GM12878 (cell line): ENCODE measurements at regions not wholly inside any gene's neighbourhood (a gene's known extent, or its start where the extent isn't known, plus 50 kb on each side); places are given as distances from the start of the nearest gene placed in this dataset.

Source experiments
- ATAC-seq: fragments of 200-7000 bp; cut with Tn5 transposase; 3 replicates; pipeline ENCODE4 v1.9.1; 2020; ENCODE audit warnings: mild to moderate bottlenecking, moderate library complexity
- BruUV-seq: library from RNA; stranded (reverse); fragments of 400-500 nt; replicated peaks from 2 replicates; lab custom pipeline; 2021; lab: Mats Ljungman, UMichigan
- CTCF ChIA-PET: fragments of 300-600 bp; sonication (Branson Sonifier 250); formaldehyde crosslinking; extraction: SDS; loops from one replicate; lab custom pipeline; 2021; ENCODE audit warnings: inconsistent platforms; lab: Yijun Ruan, JAX
- POLR2A ChIA-PET: fragments of 350-600 bp; formaldehyde crosslinking; extraction: SDS; loops from one replicate; lab custom pipeline; 2021; ENCODE audit warnings: inconsistent platforms; lab: Charles Lee
- RAD21 ChIA-PET: fragments of 300-600 bp; sonication (Branson Sonifier 250); formaldehyde crosslinking; loops from one replicate; lab custom pipeline; 2023; ENCODE audit warnings: antibody characterized with exemption; ENCODE audit not compliant: unreplicated experiment; lab: Charles Lee
- SMC1A ChIA-PET: fragments of 300-600 bp; sonication (Branson Sonifier 250); formaldehyde crosslinking; loops from one replicate; lab custom pipeline; 2023; ENCODE audit not compliant: unreplicated experiment, uncharacterized antibody; lab: Charles Lee
- DNase-seq: peaks from one replicate; pipeline ENCODE4 v3.0.0-alpha.2; 2011; ENCODE audit warnings: low read depth, low spot score
- FAIRE-seq: peaks from 3 replicates; lab custom pipeline; 2011; peaks lifted over from hg19 to GRCh38; lab: Jason Lieb, UNC
- H2AFZ ChIP-seq: 2 replicates; pipeline ENCODE4 v1.6.0; 2011; ENCODE audit warnings: low read depth, low read length, control low read depth; ENCODE audit not compliant: control insufficient read depth
- H3K27ac ChIP-seq: 2 replicates; pipeline ENCODE4 v1.5.1; 2011; ENCODE audit warnings: control low read depth; ENCODE audit not compliant: control insufficient read depth, insufficient read depth
- H3K27me3 ChIP-seq, 2 experiments: replicated peaks in 1 of 2; 2 replicates each; pipeline versions ENCODE4 v1.6.0 to v1.6.1; 2011; ENCODE audit warnings: low read length in 1 of 2; ENCODE audit not compliant: control insufficient read depth in 2 of 2, insufficient read depth in 2 of 2
- H3K36me3 ChIP-seq, 2 experiments: 2 replicates each; pipeline ENCODE4 v1.5.1; 2011; ENCODE audit warnings: low read length in 1 of 2; ENCODE audit not compliant: control insufficient read depth in 2 of 2, insufficient read depth in 2 of 2
- H3K4me1 ChIP-seq: 2 replicates; pipeline ENCODE4 v1.6.1; 2011; ENCODE audit warnings: mild to moderate bottlenecking, low read length, moderate library complexity, mixed read lengths; ENCODE audit not compliant: control insufficient read depth, insufficient read depth
- H3K4me2 ChIP-seq: 2 replicates; pipeline ENCODE4 v1.6.0; 2011; ENCODE audit warnings: control low read depth; ENCODE audit not compliant: control insufficient read depth, insufficient read depth
- H3K4me3 ChIP-seq: fragments of 200-600 bp; sonication (generic); 2 replicates; pipeline ENCODE4 v1.5.1; 2016
- H3K79me2 ChIP-seq: 2 replicates; pipeline ENCODE4 v1.6.0; 2011; ENCODE audit warnings: low read length; ENCODE audit not compliant: control insufficient read depth, insufficient read depth
- H3K9ac ChIP-seq: 2 replicates; pipeline ENCODE4 v1.8.0; 2011; ENCODE audit warnings: low read length, control low read depth, mixed read lengths; ENCODE audit not compliant: control insufficient read depth, insufficient read depth
- H3K9me3 ChIP-seq: replicated peaks from 3 replicates; pipeline ENCODE4 v1.5.1; 2011; ENCODE audit warnings: mild to moderate bottlenecking, low read length; ENCODE audit not compliant: control insufficient read depth, insufficient read depth
- H4K20me1 ChIP-seq: 2 replicates; pipeline ENCODE4 v1.6.0; 2011; ENCODE audit not compliant: control insufficient read depth, insufficient read depth
- BMI1 ChIP-seq: fragments of 450-650 bp; IDR thresholded peaks from 2 replicates; pipeline ENCODE4 v1.6.1; 2016; ENCODE audit warnings: mild to moderate bottlenecking, moderate library complexity, borderline replicate concordance
- CREM ChIP-seq: IDR thresholded peaks from 2 replicates; pipeline ENCODE4 v1.6.1; 2014; ENCODE audit warnings: antibody characterized with exemption, low read depth
- GATAD2B ChIP-seq: fragments of 450-650 bp; conservative IDR thresholded peaks from 2 replicates; pipeline ENCODE4 v1.6.1; 2017; ENCODE audit warnings: low read depth, mild to moderate bottlenecking, moderate library complexity
- NR2C2 ChIP-seq: IDR thresholded peaks from 2 replicates; pipeline ENCODE4 v1.6.1; 2011; ENCODE audit warnings: borderline replicate concordance, low read depth; ENCODE audit not compliant: control insufficient read depth, insufficient read length
- ZSCAN29 ChIP-seq: fragments of 450-650 bp; IDR thresholded peaks from 2 replicates; pipeline ENCODE4 v1.6.1; 2017; ENCODE audit warnings: mild to moderate bottlenecking, moderate library complexity
- WGBS: methylation state at CpG from one replicate; pipeline ENCODE4 v1.1.6; 2016; ENCODE audit warnings: low lambda C conversion rate; ENCODE audit not compliant: insufficient replicate concordance, insufficient coverage; ENCODE audit errors: missing lambda C conversion rate; 5-methylcytosine and 5-hydroxymethylcytosine counted together
- in situ Hi-C: fragments of 300-500 bp; cut with MboI; formaldehyde crosslinking; loops from 9 replicates; pipeline ENCODE4 v1.14.3; 2018; ENCODE audit warnings: mixed read lengths
- intact Hi-C: fragments of 100-400 bp; cut with micrococcal nuclease; formaldehyde crosslinking; loops from one replicate; pipeline ENCODE4 v1.14.2; 2022; ENCODE audit not compliant: unreplicated experiment
- TF ChIP-seq, protein P1 (sequence below): IDR thresholded peaks from 2 replicates; pipeline ENCODE4 v1.6.1; 2011; ENCODE audit warnings: borderline replicate concordance, low read depth, mild to moderate bottlenecking, moderate library complexity, low read length; ENCODE audit not compliant: insufficient read depth, poor library complexity, severe bottlenecking
- TF ChIP-seq, protein P2 (sequence below): fragments of 450-650 bp; IDR thresholded peaks from 2 replicates; pipeline ENCODE4 v1.6.1; 2018; ENCODE audit warnings: mild to moderate bottlenecking, low read depth, moderate library complexity; ENCODE audit not compliant: partially characterized antibody
- TF ChIP-seq, protein P3 (sequence below): IDR thresholded peaks from 2 replicates; pipeline ENCODE4 v1.6.1; 2012; ENCODE audit warnings: low read depth, low read length, improper control_type of control experiment
- TF ChIP-seq, protein P4 (sequence below): IDR thresholded peaks from 2 replicates; pipeline ENCODE4 v1.6.1; 2011; ENCODE audit warnings: low read depth, low read length, improper control_type of control experiment, borderline replicate concordance
- TF ChIP-seq, protein P5 (sequence below): fragments of 150-350 bp; IDR thresholded peaks from 2 replicates; pipeline ENCODE4 v1.6.1; 2014; ENCODE audit warnings: mild to moderate bottlenecking, low read depth, low read length
- TF ChIP-seq, protein P6 (sequence below): fragments of 450-650 bp; IDR thresholded peaks from 2 replicates; pipeline ENCODE4 v1.6.1; 2017; ENCODE audit warnings: mild to moderate bottlenecking, low read depth, inconsistent platforms; ENCODE audit not compliant: poor library complexity, severe bottlenecking

GRCh38 chr14:71538938-71539649 is 393.1 kb upstream of the RGS6 start:
- Histone ChIP-seq H3K27me3 (no peaks in the 10 kb centered on the region), H3K4me3 (no peak overlapping the region), H3K79me2 (peaks cover 14% of the 10 kb centered on the region), H3K4me1 (0 out of 2 replicates have a peak, but pooled peaks cover 5% of the 10 kb centered on the region), H3K9ac (no peak overlapping the region), H4K20me1 (no peaks in the 10 kb centered on the region), H3K36me3 (no peaks in the 10 kb centered on the region), H3K9me3 (no peaks in the 10 kb centered on the region), H3K4me2 (no peak overlapping the region), H2AFZ (no peak overlapping the region), H3K27ac (no peak overlapping the region)
- SMC1A ChIA-PET: interaction anchor here (1.1 to 8.8 kb wide), 7 partner anchors 11 to 214 kb away, joined by 3 to 79 read pairs (median 5); no protein-coding TSS in a partner anchor
- no peak for DNase-seq
- CTCF ChIA-PET: interaction anchor here (0.7 to 3.0 kb wide), 3 partner anchors 9 to 136 kb away, joined by 3 to 8 read pairs (median 3); no protein-coding TSS in a partner anchor
- no peak for ATAC-seq
- 77% methylated on average over 4 of the region's 4 CpGs for WGBS
- TF ChIP-seq BMI1 (no peak), NR2C2 (no peak), CREM (no peak), ZSCAN29 (no peak), GATAD2B (no peak)
- TF ChIP-seq, protein P1, sequence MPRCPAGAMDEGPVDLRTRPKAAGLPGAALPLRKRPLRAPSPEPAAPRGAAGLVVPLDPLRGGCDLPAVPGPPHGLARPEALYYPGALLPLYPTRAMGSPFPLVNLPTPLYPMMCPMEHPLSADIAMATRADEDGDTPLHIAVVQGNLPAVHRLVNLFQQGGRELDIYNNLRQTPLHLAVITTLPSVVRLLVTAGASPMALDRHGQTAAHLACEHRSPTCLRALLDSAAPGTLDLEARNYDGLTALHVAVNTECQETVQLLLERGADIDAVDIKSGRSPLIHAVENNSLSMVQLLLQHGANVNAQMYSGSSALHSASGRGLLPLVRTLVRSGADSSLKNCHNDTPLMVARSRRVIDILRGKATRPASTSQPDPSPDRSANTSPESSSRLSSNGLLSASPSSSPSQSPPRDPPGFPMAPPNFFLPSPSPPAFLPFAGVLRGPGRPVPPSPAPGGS: no peak
- TF ChIP-seq, protein P2, sequence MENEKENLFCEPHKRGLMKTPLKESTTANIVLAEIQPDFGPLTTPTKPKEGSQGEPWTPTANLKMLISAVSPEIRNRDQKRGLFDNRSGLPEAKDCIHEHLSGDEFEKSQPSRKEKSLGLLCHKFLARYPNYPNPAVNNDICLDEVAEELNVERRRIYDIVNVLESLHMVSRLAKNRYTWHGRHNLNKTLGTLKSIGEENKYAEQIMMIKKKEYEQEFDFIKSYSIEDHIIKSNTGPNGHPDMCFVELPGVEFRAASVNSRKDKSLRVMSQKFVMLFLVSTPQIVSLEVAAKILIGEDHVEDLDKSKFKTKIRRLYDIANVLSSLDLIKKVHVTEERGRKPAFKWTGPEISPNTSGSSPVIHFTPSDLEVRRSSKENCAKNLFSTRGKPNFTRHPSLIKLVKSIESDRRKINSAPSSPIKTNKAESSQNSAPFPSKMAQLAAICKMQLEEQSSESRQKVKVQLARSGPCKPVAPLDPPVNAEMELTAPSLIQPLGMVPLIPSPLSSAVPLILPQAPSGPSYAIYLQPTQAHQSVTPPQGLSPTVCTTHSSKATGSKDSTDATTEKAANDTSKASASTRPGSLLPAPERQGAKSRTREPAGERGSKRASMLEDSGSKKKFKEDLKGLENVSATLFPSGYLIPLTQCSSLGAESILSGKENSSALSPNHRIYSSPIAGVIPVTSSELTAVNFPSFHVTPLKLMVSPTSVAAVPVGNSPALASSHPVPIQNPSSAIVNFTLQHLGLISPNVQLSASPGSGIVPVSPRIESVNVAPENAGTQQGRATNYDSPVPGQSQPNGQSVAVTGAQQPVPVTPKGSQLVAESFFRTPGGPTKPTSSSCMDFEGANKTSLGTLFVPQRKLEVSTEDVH: no peak
- TF ChIP-seq, protein P3, sequence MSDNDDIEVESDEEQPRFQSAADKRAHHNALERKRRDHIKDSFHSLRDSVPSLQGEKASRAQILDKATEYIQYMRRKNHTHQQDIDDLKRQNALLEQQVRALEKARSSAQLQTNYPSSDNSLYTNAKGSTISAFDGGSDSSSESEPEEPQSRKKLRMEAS: no peak
- TF ChIP-seq, protein P4, sequence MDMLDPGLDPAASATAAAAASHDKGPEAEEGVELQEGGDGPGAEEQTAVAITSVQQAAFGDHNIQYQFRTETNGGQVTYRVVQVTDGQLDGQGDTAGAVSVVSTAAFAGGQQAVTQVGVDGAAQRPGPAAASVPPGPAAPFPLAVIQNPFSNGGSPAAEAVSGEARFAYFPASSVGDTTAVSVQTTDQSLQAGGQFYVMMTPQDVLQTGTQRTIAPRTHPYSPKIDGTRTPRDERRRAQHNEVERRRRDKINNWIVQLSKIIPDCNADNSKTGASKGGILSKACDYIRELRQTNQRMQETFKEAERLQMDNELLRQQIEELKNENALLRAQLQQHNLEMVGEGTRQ: no peak
- TF ChIP-seq, protein P5, sequence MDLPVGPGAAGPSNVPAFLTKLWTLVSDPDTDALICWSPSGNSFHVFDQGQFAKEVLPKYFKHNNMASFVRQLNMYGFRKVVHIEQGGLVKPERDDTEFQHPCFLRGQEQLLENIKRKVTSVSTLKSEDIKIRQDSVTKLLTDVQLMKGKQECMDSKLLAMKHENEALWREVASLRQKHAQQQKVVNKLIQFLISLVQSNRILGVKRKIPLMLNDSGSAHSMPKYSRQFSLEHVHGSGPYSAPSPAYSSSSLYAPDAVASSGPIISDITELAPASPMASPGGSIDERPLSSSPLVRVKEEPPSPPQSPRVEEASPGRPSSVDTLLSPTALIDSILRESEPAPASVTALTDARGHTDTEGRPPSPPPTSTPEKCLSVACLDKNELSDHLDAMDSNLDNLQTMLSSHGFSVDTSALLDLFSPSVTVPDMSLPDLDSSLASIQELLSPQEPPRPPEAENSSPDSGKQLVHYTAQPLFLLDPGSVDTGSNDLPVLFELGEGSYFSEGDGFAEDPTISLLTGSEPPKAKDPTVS: no peak
- TF ChIP-seq, protein P6, sequence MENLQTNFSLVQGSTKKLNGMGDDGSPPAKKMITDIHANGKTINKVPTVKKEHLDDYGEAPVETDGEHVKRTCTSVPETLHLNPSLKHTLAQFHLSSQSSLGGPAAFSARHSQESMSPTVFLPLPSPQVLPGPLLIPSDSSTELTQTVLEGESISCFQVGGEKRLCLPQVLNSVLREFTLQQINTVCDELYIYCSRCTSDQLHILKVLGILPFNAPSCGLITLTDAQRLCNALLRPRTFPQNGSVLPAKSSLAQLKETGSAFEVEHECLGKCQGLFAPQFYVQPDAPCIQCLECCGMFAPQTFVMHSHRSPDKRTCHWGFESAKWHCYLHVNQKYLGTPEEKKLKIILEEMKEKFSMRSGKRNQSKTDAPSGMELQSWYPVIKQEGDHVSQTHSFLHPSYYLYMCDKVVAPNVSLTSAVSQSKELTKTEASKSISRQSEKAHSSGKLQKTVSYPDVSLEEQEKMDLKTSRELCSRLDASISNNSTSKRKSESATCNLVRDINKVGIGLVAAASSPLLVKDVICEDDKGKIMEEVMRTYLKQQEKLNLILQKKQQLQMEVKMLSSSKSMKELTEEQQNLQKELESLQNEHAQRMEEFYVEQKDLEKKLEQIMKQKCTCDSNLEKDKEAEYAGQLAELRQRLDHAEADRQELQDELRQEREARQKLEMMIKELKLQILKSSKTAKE: no peak
- no peak for FAIRE-seq
- BruUV-seq: no TSS peak
- RAD21 ChIA-PET: interaction anchor here (0.6 to 2.1 kb wide), 5 partner anchors 12 to 214 kb away, joined by 3 to 7 read pairs (median 4); no protein-coding TSS in a partner anchor
- in situ Hi-C loops: no loop called here
- POLR2A ChIA-PET: interaction anchor here (0.9 to 3.4 kb wide), 5 partner anchors 11 to 48 kb away, joined by 3 to 25 read pairs (median 7); no protein-coding TSS in a partner anchor
- intact Hi-C loops: no loop called here
